AG08395 (cell line): ENCODE measurements at regions not wholly inside any gene's neighbourhood (a gene's known extent, or its start where the extent isn't known, plus 50 kb on each side); places are given as distances from the start of the nearest gene placed in this dataset.

Experiments
- DNase-seq: peaks from one replicate; pipeline ENCODE4 v3.0.0; 2012; ENCODE audit warnings: mixed read lengths, low spot score

DNA sequence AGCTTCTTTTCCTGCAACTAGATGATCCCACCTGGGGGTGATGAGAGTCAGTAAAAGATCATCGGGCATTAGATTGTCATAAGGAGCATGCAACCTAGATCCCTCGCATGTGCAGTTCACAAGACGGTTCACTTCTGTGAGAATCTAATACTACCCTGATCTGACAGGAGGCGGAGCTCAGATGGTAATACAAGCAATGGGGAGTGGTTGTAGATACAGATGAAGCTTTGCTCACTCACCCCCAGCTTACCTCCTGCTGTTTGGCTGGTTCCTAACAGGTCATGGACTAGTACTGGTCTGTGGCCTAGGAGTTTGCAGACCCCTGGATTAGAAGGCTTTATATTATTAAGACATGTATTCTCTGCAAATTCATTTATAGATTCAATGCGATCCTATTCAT lies 181.6 kb upstream of the MGMT start:
- DNase-seq, result no peak

- DNase-seq, result no peak
These were observed 177.9 kb upstream of the MGMT start for GRCh38 chr10:129288999-129289584.

DNA sequence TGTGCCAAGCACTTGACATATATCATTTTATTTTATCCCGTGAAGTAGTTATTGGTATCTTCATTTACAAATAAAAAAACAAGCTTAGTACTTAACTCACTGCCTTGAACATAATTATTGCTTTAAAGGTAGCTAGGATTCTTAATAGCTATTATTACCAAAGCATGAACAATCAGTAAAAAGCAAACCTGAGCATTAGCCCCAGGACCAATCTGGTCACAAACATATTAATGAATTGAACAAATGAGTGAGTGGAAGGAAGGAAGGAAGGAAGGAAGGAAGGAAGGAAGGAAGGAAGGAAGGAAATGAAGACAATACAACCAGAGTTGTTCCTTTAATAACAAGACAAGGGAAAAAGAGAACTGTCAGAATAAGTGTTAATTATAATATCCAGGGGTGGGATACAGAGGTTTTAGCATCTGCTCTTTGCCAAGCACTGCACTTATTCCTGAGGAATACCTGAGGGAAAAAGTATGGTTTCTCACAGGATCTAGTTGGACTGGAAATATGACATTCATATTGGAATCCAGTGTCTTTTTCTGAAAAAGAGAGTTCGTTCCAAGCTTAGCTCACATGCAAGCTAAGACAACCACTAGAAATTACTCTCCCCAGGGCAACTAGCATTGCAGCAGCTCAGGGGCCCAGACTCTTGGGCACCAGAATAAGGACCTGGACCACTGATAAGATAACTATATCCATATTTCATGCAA lies 172.9 kb upstream of the MGMT start:
- no peak for DNase-seq

GRCh38 chr10:129294944-129295343 lies 172.1 kb upstream of the MGMT start:
- no peak for DNase-seq

DNA sequence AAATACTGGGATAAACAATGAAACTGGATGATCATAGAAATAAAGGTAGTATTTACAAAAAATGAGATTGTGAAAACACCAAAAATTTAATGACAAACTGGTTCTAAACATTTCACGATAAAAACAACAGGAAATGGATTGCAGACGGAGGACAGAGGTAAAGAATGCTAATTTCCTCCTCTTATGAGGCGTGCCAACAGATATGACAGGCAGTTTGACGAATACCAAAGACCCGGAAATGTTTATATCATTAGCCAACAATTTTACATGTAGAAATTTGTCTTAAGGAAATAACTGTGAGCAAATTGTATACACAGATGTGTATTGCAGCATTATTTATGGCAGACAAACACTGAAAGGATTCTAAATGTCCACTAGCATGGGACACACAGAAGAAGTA lies 162.0 kb upstream of the MGMT start:
- no peak for DNase-seq

GRCh38 chr10:129307141-129307540 lies 159.9 kb upstream of the MGMT start:
- no peak for DNase-seq

GRCh38 chr10:129308953-129309564 lies 158.0 kb upstream of the MGMT start:
- no peak for DNase-seq

DNA sequence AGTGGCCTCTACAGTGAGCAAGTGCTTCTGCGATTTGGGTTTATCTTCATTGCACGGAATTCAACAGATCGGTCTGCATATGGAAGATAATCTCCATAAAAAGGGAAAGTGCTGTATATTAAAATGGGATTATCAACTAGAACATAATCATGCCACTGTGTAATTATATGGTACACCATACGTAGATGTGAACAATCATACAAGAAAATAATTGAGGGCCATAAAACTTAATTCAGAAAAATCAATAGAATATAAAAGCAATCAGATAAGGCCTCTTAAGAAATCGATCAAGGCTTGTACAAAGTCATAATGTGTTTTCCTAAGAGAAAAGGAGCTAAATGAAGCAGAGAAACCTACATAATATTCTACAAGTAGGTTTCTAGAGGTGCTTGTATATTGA lies 157.5 kb upstream of the MGMT start:
- no peak for DNase-seq

GRCh38 chr10:129310881-129311280 lies 156.2 kb upstream of the MGMT start:
- DNase-seq, result no peak

DNA sequence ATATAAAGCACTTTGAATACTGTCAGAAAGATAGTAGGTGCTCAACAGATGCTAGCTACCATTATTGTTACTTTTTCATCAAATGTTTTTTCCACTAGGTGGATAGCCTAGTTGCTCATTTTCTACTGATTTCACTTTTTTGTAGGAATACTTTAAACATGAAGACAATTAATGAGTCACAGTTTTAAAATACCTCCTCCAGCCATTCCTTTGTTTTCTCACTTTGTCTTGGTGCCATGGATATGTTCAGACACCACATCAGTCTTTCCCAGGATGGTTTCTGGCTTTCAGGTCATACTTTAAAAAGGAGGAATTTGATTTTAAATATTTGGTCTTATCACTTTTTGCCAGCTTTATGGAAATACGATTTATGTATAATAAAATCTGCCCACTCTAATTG lies 147.1 kb upstream of the MGMT start:
- no peak for DNase-seq

DNA sequence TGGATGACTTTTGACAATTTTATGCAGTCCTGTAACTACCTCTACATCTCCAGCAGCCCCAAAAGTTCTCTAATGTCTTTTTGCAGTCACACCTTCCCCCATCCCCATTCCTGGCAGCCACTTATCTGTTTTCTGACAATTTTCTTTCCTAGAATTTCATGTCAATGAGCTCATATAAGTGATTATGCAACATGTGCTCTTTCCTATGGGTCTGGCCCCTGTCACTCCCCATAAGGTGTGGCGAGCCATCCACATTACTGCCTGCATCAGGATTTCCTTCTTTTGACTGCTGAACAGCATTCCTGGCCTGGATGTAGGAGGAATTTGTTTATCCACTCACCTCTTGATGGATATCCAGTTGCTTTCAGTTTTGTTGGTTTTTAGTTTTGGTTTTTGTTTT lies 146.7 kb upstream of the MGMT start:
- DNase-seq, result no peak

GRCh38 chr10:129321727-129322126 lies 145.3 kb upstream of the MGMT start:
- DNase-seq, result no peak

- no peak for DNase-seq
These were observed 143.9 kb upstream of the MGMT start for GRCh38 chr10:129322933-129323820.

- DNase-seq, result no peak
These were observed 143.2 kb upstream of the MGMT start for GRCh38 chr10:129323879-129324278.

DNA sequence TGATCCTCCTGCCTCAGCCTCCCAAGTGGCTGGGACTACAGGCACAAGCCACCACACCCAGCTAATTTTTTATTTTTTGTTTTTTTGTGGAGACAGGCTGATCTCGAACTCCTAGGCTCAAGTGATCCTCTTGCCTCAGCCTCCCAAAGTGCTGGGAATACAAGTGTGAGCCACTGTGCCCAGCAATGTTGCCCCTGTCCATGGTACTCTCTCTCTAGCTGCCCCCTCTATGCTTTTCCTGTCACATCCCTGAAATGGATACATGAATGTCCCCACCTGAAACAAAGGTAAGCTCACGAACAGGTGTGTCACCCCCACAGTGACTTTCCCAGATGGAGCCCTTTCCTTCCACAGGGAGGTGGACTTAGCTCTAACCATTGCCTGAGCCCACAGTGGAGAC lies 141.1 kb upstream of the MGMT start:
- DNase-seq, result no peak

DNA sequence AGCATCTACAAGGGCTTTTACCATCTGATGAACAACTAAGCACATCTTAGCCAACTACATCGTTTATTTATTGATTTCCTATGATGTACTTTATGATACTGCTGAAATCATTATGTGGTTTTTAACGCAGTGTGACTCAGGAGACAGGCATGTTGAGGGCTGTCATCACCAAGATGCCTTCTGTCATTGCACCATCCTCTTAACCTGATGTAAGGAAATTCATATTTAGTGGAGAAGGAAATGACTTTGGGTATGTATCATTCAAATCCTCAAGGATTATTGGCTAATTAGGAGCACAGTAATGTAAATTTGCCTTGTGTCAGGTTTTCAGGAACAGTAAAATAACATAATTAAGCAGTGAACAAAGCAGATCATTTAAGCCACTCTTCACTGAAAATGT lies 138.5 kb upstream of the MGMT start:
- no peak for DNase-seq

GRCh38 chr10:129329385-129330055 lies 137.5 kb upstream of the MGMT start:
- no peak for DNase-seq

- DNase-seq, result no peak
These were observed 136.8 kb upstream of the MGMT start for GRCh38 chr10:129330211-129330610.

- no peak for DNase-seq
These were observed 135.7 kb upstream of the MGMT start for GRCh38 chr10:129331207-129331838.

GRCh38 chr10:129331839-129332220 lies 135.2 kb upstream of the MGMT start:
- DNase-seq, result no peak

DNA sequence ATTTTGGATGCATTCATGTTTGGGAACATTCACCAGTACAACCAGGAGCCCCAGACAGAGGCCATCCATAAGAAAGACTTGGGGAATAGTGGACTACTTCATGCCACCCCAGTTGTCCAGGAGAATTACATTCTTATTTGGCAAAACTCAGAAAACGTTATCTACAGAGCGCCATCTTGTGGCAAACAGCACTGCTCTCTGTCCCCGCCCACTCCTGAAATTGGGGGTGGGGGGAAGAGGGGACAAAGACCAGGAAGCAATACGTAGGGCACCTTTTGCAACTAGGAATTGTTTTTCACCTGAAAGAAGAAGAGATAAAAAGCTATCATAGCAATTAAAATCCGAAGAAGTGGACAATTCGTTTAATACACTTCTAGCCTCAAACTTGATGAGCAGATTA lies 134.6 kb upstream of the MGMT start:
- no peak for DNase-seq

GRCh38 chr10:129333706-129334105 lies 133.3 kb upstream of the MGMT start:
- no peak for DNase-seq
